ENCODE measurements at regions not wholly inside any gene's neighbourhood (a gene's known extent, or its start where the extent isn't known, plus 50 kb on each side); places are given as distances from the start of the nearest gene placed in this dataset.
"Not testable (repeated sequence)": the region's sequence is repeated elsewhere in the genome, so short reads cannot be mapped to it uniquely, and the experiment has no call there.

GRCh38 chr4:53919535-53919934 is 144.9 kb downstream of the CHIC2 start:
- no peak for DNase-seq

GRCh38 chr4:53917729-53918128 is 146.7 kb downstream of the CHIC2 start:
- no peak for DNase-seq

DNA sequence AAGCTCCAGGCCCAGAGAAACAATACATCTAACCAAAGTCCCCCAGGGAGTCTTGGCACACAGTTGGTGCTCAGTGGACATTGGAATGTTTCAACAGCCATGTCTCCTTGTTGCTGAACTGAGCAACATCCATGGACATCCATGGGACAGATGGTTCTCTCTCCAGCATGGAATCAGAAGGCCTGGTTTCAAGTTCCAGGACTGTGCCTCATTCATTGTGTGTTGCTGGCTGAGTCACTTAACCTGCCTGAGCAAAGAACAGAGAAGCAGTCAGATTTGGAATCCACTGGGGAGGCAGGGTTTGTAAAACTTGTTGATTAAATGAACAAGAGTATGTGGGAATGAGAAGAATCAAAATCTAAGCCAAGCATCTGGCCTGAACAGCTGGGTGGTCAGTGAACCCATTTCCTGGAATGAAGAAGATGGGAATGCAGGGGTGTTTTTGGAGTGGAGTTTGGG is 147.9 kb downstream of the CHIC2 start:
- no peak for DNase-seq

GRCh38 chr4:53914313-53915016 is 149.9 kb downstream of the CHIC2 start:
- DNase-seq = no peak

- no peak for DNase-seq
Measured at GRCh38 chr4:53913771-53914170, 150.6 kb downstream of the CHIC2 start.

GRCh38 chr4:53912766-53913497 is 151.5 kb downstream of the CHIC2 start:
- DNase-seq = no peak

DNA sequence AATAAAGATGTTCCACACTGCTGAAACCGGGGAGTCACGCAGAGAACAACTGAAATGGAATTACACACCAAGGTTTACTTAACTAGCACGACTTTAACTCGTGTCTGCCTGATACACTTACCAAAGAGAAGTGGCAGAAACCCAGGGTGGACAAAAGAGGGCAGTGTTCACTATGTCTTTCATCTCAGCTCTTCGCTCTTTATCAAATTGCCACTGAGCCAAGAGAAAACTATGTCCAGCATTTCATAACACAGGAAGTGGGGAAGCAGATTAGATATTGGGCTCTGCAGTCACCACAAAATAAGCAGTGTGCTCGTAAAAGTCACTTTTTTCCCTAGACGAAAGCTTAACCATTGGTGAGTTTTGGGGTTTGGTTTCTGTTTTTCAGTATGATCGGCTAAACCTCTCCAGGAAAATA is 155.7 kb downstream of the CHIC2 start:
- DNase-seq = peak; percentile 51

GRCh38 chr4:53907772-53908171 is 156.6 kb downstream of the CHIC2 start:
- no peak for DNase-seq

DNA sequence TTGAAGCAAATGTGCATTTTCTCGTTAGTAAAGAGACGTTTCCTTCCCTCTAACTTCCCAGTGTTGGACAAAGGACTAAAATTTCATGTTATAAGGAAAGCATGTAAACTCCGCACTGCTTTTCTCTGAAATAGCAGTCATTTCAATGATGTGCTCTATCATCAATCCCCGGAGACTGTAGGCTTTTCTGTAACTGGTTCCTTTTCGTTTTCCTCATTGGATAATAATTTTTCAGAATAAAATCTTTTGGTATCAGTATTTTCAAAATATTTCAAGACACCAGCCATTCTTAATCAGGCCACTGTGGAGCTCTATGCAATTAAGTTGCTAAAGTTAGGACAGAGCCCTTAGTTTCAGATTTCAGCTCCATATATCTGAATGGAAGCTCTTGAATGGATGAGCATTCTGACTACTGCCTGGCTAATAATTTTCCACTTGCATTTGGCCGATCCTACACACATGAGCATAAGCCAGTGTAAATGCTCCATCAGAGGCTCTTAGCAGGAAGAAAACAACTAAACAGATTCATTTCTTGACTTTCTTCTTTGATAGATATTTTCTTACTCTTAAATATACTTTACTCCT is 157.7 kb downstream of the CHIC2 start:
- DNase-seq = no peak

GRCh38 chr4:53905941-53906377 is 158.4 kb downstream of the CHIC2 start:
- no peak for DNase-seq

- no peak for DNase-seq
Measured at GRCh38 chr4:53905276-53905940, 159.0 kb downstream of the CHIC2 start.

- DNase-seq = no peak
Measured at GRCh38 chr4:53902786-53903185, 161.6 kb downstream of the CHIC2 start.

- no peak for DNase-seq
Measured at GRCh38 chr4:53900271-53900649, 164.1 kb downstream of the CHIC2 start.

DNA sequence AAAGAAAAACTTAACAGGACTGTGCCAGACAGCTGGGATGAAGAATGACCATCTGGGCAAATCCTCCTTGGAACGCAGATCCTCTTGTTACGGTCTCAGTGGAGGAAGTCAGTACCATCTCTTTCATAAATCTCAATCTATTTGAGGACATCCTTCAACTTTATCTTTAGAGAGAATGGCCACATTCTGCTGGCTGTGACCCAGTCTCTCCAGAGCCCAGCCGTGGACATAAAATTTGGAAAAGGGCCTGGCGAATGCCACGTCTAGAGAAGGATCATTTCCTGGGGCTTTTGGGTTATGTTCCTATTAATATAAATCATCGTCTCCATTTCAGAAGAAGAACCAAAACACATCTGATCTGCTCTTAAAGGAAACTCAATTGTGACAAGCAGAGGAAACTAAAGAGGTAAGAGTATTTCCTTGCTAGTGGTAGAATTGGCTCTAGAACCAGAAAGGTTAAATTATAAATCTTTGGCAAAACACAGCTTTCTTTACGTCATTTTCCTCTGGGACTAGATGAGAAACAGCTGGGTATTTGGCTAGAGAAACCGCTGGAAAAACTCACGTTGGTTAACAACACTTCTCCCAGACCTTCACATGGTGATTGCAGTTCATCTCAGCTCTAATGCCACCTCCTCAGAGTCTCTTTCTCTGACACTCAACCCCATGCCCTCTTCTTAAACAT is 164.7 kb downstream of the CHIC2 start:
- DNase-seq = no peak

GRCh38 chr4:53895137-53895536 is 169.3 kb downstream of the CHIC2 start:
- DNase-seq = no peak

GRCh38 chr4:53890461-53890860 is 173.9 kb downstream of the CHIC2 start:
- no peak for DNase-seq

DNA sequence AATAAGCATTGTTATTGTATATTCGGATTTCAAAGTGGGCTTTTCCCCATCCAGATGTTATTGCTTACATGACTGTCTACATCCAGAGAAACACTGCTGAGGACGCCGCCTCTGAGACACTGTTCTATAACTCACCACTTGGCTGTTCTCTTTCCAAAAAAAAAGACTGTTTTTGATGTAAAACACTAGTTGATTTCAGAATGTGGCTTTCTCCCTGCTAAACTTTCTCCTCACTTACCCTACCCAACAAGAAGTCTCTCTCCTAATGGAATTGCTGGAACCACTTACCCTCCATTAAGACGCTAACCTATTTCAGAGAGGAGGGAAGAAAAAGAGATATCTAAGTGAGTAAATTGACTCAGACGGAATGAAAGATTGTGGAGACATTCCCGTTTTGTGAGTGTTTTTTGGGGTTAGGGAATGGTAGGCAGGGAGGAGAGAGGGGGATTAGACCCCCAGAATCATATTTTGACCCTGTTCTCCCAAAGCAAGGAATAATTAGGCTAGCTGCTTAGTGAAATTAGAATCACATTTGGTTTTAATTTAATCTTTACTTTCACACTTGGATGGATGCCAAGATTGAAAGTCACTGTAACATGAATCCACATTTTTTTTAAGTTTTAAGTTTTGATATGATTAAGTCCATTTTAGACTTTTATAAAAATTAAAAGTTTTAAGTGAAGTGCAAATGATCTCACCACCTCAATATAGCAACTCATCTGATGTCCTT is 174.9 kb downstream of the CHIC2 start:
- no peak for DNase-seq

- no peak for DNase-seq
Measured at GRCh38 chr4:53886090-53886489, 178.3 kb downstream of the CHIC2 start.

DNA sequence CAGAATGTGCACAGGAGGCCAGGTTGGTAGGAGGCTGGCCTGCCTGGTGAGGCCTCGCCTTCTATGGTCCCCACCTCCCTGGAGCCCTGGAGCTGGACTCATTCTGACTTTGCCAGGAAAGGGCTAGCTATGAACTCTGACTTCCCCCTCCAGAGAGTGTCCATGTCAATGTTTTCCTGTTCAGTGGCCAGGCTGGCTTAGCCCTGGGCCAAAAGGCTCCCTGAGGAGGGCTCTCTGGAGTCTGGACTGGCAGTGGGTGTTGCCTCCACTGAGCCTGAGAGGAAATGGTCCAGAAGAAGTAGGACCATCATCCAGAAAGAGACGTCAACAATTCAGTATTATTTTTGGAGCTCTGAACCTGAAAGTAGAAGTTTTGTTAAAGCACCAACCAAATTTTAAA is 178.7 kb downstream of the CHIC2 start:
- no peak for DNase-seq

GRCh38 chr4:53877096-53877495 is 187.3 kb downstream of the CHIC2 start:
- DNase-seq = not testable (repeated sequence)

DNA sequence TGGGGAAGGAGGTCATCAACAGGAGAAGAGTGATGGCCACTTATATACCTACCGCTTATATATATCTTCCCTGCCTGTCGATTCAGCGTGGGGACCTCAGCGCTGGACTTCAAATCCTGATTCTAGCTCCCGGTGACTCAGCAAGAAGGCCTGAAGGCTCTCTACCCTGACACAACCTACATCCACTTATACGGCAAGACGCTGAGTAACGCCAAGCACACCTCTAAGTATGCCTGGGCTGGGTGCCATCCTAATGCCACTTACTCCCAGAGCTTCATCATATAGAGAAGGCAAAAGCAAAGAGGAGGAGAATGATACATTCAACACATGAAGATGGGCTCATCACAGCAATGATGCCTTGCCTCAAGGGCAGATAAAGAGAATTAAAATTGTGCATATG is 198.3 kb downstream of the CHIC2 start:
- DNase-seq = no peak

- no peak for DNase-seq
Measured at GRCh38 chr4:53865054-53865453, 199.4 kb downstream of the CHIC2 start.

Measured in NCI-H2081 treated with DMSO at 0.1 percent for 48 hours (cell line).